Embryonic facial prominence (tissue), 1 donor: ENCODE measurements at regions not wholly inside any gene's neighbourhood (a gene's known extent, or its start where the extent isn't known, plus 50 kb on each side); places are given as distances from the start of the nearest gene placed in this dataset.
"Not testable (repeated sequence)": the region's sequence is repeated elsewhere in the genome, so short reads cannot be mapped to it uniquely, and the experiment has no call there.

ENCODE experiments used
- DNase-seq: peaks from one replicate; pipeline ENCODE4 v3.0.0-alpha.2; 2016; ENCODE audit errors: extremely low spot score

- DNase-seq: no peak
Observed at GRCh38 chr9:135273008-135273407, 185.5 kb downstream of the OLFM1 start.

- DNase-seq: no peak
Observed at GRCh38 chr9:135275163-135275562, 187.7 kb downstream of the OLFM1 start.

GRCh38 chr9:135275571-135276289 is 188.3 kb downstream of the OLFM1 start:
- DNase-seq: no peak

GRCh38 chr9:135277219-135278201 is 190.0 kb downstream of the OLFM1 start:
- DNase-seq: no peak

GRCh38 chr9:135278586-135278985 is 191.1 kb downstream of the OLFM1 start:
- no peak for DNase-seq

DNA sequence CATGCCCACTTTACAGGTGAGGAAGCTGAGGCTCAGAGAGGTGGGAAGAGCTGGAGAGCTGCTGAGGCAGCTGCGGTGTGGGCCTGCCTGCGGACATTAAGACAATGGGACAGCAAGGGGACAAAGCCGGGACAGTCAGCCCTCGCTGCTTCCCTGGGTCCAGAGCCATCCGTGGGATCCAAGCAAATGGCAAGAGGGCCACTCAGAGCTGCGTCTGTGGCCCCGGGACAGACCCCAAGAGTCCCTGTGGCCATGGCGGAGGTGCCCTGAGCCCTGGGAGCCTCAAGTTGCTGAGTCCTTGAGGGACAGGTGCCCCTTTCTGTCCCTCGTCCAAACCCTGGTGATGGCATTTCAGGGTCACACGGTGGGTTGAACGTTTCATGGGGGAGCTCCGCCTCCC is 191.9 kb downstream of the OLFM1 start:
- DNase-seq: no peak

DNA sequence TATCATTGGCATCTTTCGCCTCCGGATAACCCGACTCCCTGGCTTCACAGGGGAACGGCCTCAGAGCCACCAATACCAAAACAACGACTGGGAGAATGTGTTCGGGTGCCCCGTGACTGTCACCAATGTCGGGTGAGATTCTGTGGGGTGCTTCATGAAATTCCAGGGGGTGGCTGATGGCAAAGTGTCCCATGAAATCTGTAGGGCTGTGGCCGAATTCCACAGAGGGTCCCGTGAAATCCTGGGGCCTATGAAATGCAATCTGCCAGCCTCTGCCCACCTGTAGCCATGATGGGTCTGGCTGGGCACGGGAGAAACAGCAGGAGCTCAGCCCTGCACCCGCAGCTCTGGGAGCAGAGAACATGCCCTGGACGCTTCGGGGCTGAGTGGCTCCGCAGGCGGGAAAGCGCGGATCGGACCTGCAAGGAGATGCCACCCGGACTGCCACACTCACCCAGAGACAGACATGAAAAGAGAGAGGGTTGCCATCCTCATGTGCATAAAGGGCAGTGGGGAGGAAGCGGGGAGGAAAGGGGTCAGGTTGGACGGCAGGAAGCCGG is 192.4 kb downstream of the OLFM1 start:
- DNase-seq: no peak

GRCh38 chr9:135280666-135281065 is 193.2 kb downstream of the OLFM1 start:
- no peak for DNase-seq

DNA sequence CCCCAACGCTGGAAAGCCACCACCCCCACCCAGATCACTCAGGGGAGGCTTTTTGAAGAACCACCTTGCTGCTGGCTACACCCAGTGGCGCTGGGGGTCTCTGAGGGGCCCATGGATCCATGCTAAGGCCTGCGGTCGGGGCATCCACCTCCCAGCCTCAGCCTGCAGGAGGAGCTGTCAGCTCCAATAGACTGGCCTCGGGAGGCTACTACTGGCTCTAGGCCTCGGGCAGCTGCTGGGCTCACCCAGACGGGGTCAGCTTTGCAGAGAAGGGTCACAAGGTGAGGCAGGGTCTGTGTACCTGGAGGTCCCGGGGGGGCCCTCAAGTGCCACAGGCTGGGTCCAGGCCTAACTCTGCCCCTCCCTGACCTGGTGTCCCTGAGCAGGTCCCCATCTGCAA is 193.7 kb downstream of the OLFM1 start:
- DNase-seq: no peak

DNA sequence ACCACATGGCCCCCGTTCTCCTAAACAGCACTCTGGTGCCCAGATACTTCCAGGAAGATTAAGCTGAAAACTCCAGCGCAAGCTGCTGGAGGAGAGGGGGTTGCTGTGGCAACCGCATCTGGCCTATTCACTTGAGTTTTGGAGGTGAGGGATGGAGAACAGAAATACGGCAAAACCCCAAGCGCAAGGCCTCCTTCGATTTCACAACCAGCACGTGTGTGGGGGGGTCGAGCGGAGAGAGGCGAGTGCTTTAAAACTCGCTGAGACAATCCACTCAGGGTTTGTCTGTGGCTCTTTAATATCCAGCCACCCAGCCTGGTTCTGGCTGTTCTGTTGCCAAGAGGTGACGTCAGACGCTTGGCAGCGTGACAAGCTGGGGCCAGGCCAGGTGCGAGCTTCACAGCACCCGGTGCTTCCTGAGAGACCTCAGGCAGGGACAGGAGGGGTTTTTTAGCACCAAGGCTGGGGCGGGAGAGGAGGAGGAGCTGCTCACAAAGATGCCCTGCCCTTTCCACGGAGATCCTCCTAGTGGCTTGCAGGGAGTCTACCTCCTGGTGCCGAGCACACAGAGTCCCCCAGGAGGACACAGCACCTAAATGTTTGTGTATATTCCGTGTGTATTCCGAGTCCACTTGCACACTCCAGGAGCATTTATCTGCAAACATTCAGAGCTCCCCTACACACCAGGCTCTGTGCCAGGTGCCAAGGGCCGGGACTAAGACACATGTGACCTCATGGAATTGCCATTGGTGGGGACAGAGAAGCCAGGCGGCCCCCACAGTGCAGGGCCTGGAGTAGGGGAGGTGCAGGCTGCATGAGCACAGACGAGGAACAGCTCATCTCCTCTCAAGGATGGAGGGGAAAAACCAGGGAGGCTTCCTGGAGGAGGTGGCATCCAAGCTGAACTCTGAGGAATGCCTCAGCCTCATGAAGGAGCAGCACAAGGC is 194.6 kb downstream of the OLFM1 start:
- DNase-seq: no peak

GRCh38 chr9:135282808-135283207 is 195.3 kb downstream of the OLFM1 start:
- no peak for DNase-seq

GRCh38 chr9:135283671-135284070 is 195.9 kb upstream of the PPP1R26 start:
- DNase-seq: no peak

DNA sequence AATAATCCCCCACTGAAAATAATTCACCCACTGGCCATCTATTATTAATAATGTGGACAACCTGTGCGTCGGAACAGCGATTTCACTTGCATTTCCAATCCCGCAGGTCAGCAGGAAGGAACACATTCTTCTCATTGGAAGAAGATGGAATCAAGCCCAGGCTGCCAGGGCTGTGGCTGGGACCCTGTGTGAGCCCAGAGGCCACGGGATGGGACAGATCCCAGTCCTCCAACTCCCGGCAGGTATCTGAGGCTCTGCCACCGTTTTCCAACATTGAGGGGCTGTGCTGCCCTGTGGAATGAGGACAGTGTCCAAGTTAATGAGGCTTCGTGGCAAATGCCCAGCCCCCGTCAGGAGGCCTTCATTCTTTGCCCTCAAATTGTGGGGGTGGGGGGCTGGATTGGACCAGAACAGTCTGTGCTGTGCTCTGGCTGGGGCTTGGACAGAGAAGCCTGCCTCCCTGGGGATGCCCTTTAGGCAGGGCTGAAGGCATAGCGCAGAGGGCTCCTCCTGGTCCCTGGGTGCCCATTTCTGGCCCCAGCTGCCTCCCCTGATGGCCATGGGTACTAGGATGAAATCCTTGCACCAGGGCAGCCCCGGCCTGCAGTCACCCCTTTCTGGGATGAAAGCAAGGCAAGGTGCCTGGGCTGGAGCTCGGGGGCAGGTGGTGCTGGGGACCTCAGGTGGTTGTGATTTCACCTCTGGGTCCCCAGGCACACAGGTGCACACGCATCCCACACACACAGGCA is 195.0 kb upstream of the PPP1R26 start:
- DNase-seq: no peak

GRCh38 chr9:135286187-135286925 is 193.2 kb upstream of the PPP1R26 start:
- not testable (repeated sequence) for DNase-seq

DNA sequence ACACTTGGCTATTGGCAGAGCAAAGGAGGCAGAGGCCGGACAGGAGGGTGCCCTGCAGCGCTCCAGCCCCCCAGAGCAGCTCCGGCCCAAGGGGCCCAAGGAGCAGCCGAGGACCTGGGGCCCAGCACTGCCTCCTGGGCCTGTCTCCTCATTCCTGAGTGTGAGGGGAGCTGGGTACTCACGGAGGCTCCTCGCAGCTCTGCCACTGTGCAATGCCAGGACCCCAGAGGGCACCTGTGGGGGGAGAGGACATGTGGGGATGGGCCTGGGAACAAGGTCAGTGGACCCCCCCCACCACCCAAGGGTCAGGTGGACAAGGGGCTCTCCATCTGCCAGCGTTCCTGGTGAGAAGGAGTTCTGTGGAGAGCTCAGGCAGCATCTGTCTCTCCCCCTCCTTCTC is 192.6 kb upstream of the PPP1R26 start:
- DNase-seq: no peak

DNA sequence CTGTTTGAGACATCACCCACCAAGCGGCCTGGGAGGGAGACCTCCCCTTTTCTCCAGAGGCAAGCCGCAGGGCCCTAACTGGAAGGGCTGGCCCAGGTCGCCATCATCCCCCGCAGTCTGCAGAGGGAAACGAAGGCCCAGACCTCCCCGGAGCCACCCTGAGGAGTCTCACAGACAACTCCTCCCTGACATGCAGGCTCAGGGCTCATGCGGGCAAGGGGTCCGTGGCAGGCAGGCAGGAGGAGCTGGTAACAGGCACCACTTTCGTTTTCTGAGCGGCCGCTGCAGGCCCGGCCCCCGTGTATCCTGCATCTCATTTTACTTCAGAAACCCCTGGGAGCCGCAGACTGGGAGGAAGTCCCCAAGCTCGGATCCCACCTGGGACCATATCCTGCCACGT is 192.0 kb upstream of the PPP1R26 start:
- no peak for DNase-seq

DNA sequence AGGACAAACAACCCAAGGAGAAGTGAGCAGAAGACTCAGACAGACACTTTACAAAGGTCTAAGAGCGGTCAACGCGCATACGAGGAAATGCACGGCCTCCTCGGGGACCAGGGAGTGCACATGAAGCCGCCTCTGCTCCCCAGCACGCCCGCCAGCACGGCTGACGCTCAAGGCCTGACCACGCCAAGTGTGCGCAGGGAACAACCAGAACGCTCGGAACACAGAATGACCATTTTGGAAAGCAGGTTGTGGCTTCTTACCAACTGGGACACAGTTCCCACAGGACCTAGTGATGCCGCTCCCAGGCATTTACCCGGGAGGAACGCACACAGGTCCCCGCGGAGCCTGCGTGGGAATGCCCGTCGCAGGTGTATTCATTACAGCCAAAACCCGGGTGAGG is 191.5 kb upstream of the PPP1R26 start:
- no peak for DNase-seq

DNA sequence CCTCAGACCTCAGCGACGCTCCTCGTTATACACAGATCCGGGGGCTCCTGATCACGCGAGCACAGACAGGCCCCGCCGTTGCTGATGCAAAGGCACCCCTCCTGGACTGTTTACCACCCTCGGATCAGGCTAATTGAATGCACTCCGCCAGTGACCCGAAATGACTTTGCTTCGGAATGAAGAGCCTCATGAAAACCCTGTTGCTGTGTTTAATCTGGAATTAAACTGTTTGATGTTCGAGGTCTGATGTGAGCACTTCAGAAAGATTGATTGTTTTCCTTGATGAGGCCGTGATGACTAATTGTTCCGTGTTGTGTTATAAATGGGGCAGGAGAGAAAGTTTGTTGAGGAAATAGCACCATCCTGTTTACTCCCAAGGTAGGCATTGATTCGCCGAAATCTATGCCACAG is 190.5 kb upstream of the PPP1R26 start:
- no peak for DNase-seq

DNA sequence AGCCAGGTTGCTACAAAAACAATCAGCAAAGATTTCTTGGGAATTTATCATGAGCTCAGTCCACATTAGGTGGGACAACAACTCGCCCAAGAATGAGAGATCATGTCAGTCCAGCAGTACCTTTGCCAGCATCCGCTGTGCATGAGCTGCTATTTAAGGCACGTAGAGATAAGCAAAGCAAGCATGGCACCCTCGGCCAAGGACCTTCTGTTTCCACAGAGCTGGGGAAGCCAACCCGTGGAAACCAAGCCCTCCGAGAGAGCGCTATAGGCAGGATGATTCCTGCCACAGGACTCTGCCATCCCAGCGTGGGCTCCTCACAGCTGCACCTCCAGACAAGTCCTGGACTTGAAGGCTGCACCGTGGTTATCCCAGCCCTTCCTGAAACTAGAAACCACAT is 189.5 kb upstream of the PPP1R26 start:
- no peak for DNase-seq

DNA sequence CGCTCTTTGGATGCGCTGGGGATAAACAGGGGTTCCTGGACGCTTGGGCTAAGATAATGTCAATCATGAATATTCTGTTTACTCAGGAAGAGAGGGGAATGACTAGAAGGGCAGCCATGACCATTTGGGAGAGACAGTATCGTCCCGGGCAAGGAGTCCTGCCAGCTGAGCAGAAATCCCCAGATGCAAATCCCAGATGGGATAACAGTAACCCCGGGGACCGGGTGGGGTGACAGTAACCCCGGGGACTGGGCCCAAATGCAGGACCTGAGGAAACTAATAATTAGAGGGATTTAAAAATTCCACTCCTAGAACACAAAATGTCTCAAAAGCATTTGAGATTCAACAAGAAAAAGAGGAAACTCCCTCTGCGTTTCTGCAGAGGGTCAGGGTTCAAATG is 189.0 kb upstream of the PPP1R26 start:
- no peak for DNase-seq
